ENCODE measurements at regions not wholly inside any gene's neighbourhood (a gene's known extent, or its start where the extent isn't known, plus 50 kb on each side); places are given as distances from the start of the nearest gene placed in this dataset.

GRCh38 chr5:171635561-171636245 lies 149.9 kb upstream of the SMIM23 start:
- Histone ChIP-seq H3K27me3 (replicated peaks; ENCODE audit: control insufficient read depth, insufficient read depth, low read length) (no peaks in the 10 kb centered on the region), H3K4me3 (replicated peaks; ENCODE audit: low read depth, low read length) (no peak overlapping the region), H3K36me3 (ENCODE audit: control insufficient read depth, insufficient read depth, low read length) (no peaks in the 10 kb centered on the region)
- DNase-seq (ENCODE audit: extremely low read depth, insufficient read length) = no peak
- TF ChIP-seq CTCF (IDR thresholded peaks at IDR 0.05; ENCODE audit: insufficient read depth, low read length, poor library complexity, severe bottlenecking) = no peak

- DNase-seq (ENCODE audit: extremely low read depth, insufficient read length) = no peak
- Histone ChIP-seq H3K27me3 (replicated peaks; ENCODE audit: control insufficient read depth, insufficient read depth, low read length) (no peaks in the 10 kb centered on the region), H3K36me3 (ENCODE audit: control insufficient read depth, insufficient read depth, low read length) (no peaks in the 10 kb centered on the region), H3K4me3 (replicated peaks; ENCODE audit: low read depth, low read length) (no peak overlapping the region)
- TF ChIP-seq CTCF (IDR thresholded peaks at IDR 0.05; ENCODE audit: insufficient read depth, low read length, poor library complexity, severe bottlenecking) = no peak
Measured at GRCh38 chr5:171637811-171638210, 147.8 kb upstream of the SMIM23 start.

- H3K27me3 ChIP-seq (replicated peaks; ENCODE audit: control insufficient read depth, insufficient read depth, low read length) = no peaks in the 10 kb centered on the region
- DNase-seq (ENCODE audit: extremely low read depth, insufficient read length) = no peak
Measured at GRCh38 chr5:171639205-171639621, 146.4 kb upstream of the SMIM23 start.

GRCh38 chr5:171639966-171640365 lies 145.7 kb upstream of the SMIM23 start:
- TF ChIP-seq CTCF (IDR thresholded peaks at IDR 0.05; ENCODE audit: insufficient read depth, low read length, poor library complexity, severe bottlenecking) = no peak
- no peak for DNase-seq (ENCODE audit: extremely low read depth, insufficient read length)
- Histone ChIP-seq H3K4me3 (replicated peaks; ENCODE audit: low read depth, low read length) (no peak overlapping the region), H3K36me3 (ENCODE audit: control insufficient read depth, insufficient read depth, low read length) (no peaks in the 10 kb centered on the region), H3K27me3 (replicated peaks; ENCODE audit: control insufficient read depth, insufficient read depth, low read length) (no peaks in the 10 kb centered on the region)

More at GRCh38 chr5:171639205-171639621, 146.4 kb upstream of the SMIM23 start:
- H3K36me3 ChIP-seq (ENCODE audit: control insufficient read depth, insufficient read depth, low read length) = no peaks in the 10 kb centered on the region
- no peak for TF ChIP-seq CTCF (IDR thresholded peaks at IDR 0.05; ENCODE audit: insufficient read depth, low read length, poor library complexity, severe bottlenecking)
- no peak overlapping the region for H3K4me3 ChIP-seq (replicated peaks; ENCODE audit: low read depth, low read length)

- no peak for TF ChIP-seq CTCF (IDR thresholded peaks at IDR 0.05; ENCODE audit: insufficient read depth, low read length, poor library complexity, severe bottlenecking)
- no peak overlapping the region for H3K4me3 ChIP-seq (replicated peaks; ENCODE audit: low read depth, low read length)
- DNase-seq (ENCODE audit: extremely low read depth, insufficient read length) = no peak
- no peaks in the 10 kb centered on the region for H3K36me3 ChIP-seq (ENCODE audit: control insufficient read depth, insufficient read depth, low read length)
- H3K27me3 ChIP-seq (replicated peaks; ENCODE audit: control insufficient read depth, insufficient read depth, low read length) = no peaks in the 10 kb centered on the region
Measured at GRCh38 chr5:171640480-171640879, 145.1 kb upstream of the SMIM23 start.

- TF ChIP-seq CTCF (IDR thresholded peaks at IDR 0.05; ENCODE audit: insufficient read depth, low read length, poor library complexity, severe bottlenecking) = no peak
- no peak overlapping the region for H3K4me3 ChIP-seq (replicated peaks; ENCODE audit: low read depth, low read length)
Measured at GRCh38 chr5:171641891-171642290, 143.7 kb upstream of the SMIM23 start.

More at GRCh38 chr5:171641891-171642290, 143.7 kb upstream of the SMIM23 start:
- no peaks in the 10 kb centered on the region for H3K27me3 ChIP-seq (replicated peaks; ENCODE audit: control insufficient read depth, insufficient read depth, low read length)
- no peak for DNase-seq (ENCODE audit: extremely low read depth, insufficient read length)
- no peaks in the 10 kb centered on the region for H3K36me3 ChIP-seq (ENCODE audit: control insufficient read depth, insufficient read depth, low read length)

Measured in GM06990 (cell line).